Muscle layer of colon (tissue), 2 donors: ENCODE measurements at regions not wholly inside any gene's neighbourhood (a gene's known extent, or its start where the extent isn't known, plus 50 kb on each side); places are given as distances from the start of the nearest gene placed in this dataset.
"Not testable (repeated sequence)": the region's sequence is repeated elsewhere in the genome, so short reads cannot be mapped to it uniquely, and the experiment has no call there.

Experiments
- H3K27ac ChIP-seq: one replicate; pipeline ENCODE4 v1.7.0; 2013; ENCODE audit warnings: low read depth, mild to moderate bottlenecking, low read length, moderate library complexity
- H3K27me3 ChIP-seq, 2 donors: one replicate each; pipeline ENCODE4 v1.7.0; 2013; ENCODE audit warnings: low read length in 2 of 2, mild to moderate bottlenecking in 2 of 2; ENCODE audit not compliant: insufficient read depth in 2 of 2, control insufficient read depth in 1 of 2
- H3K36me3 ChIP-seq: one replicate; pipeline ENCODE4 v1.7.0; 2013; ENCODE audit warnings: mild to moderate bottlenecking, low read length; ENCODE audit not compliant: insufficient read depth
- H3K4me1 ChIP-seq: one replicate; pipeline ENCODE4 v1.7.0; 2013; ENCODE audit warnings: mild to moderate bottlenecking, low read length; ENCODE audit not compliant: insufficient read depth
- H3K4me3 ChIP-seq, 2 donors: one replicate each; pipeline ENCODE4 v1.7.0; 2013; ENCODE audit warnings: low read length in 2 of 2, low read depth in 1 of 2, mild to moderate bottlenecking in 1 of 2, moderate library complexity in 1 of 2
- H3K9ac ChIP-seq: one replicate; pipeline ENCODE4 v1.7.0; 2013; ENCODE audit warnings: low read length
- H3K9me3 ChIP-seq: one replicate; pipeline ENCODE4 v1.7.0; 2013; ENCODE audit warnings: mild to moderate bottlenecking, low read length
- donor health status: abdominal sarcoma.
- donor health status: Adenocarcinoma of cecum.

- Histone ChIP-seq H3K9me3 (no peaks in the 10 kb centered on the region), H3K27me3 (no peaks in the 10 kb centered on the region), H3K4me3 (no peak overlapping the region), H3K27ac (no peak overlapping the region), H3K36me3 (no peaks in the 10 kb centered on the region), H3K4me1 (no peaks in the 10 kb centered on the region), H3K9ac (no peak overlapping the region)
Observed at GRCh38 chr16:7866144-7866543, 533.5 kb downstream of the RBFOX1 start.

- not testable (repeated sequence) for H3K9ac ChIP-seq, H3K36me3 ChIP-seq, H3K9me3 ChIP-seq, H3K27me3 ChIP-seq, H3K4me3 ChIP-seq, H3K4me1 ChIP-seq, H3K27ac ChIP-seq
Observed at GRCh38 chr16:7865393-7865792, 532.7 kb downstream of the RBFOX1 start.

- H3K4me1 ChIP-seq, result no peaks in the 10 kb centered on the region
- no peak overlapping the region for H3K9ac ChIP-seq
- H3K27ac ChIP-seq, result no peak overlapping the region
- H3K9me3 ChIP-seq, result no peaks in the 10 kb centered on the region
- H3K27me3 ChIP-seq, result no peaks in the 10 kb centered on the region
- no peaks in the 10 kb centered on the region for H3K36me3 ChIP-seq
- no peak overlapping the region for H3K4me3 ChIP-seq
Observed at GRCh38 chr16:7861891-7862582, 529.4 kb downstream of the RBFOX1 start.

- Histone ChIP-seq H3K4me1 (no peaks in the 10 kb centered on the region), H3K27me3 (no peaks in the 10 kb centered on the region), H3K9ac (no peak overlapping the region), H3K9me3 (no peaks in the 10 kb centered on the region), H3K27ac (no peak overlapping the region), H3K4me3 (no peak overlapping the region), H3K36me3 (no peaks in the 10 kb centered on the region)
Observed at GRCh38 chr16:7853197-7853596, 520.6 kb downstream of the RBFOX1 start.

- Histone ChIP-seq H3K4me3 (no peak overlapping the region), H3K27ac (no peak overlapping the region), H3K4me1 (no peaks in the 10 kb centered on the region), H3K9ac (no peak overlapping the region), H3K27me3 (no peaks in the 10 kb centered on the region), H3K36me3 (no peaks in the 10 kb centered on the region), H3K9me3 (no peaks in the 10 kb centered on the region)
Observed at GRCh38 chr16:7849841-7850240, 517.2 kb downstream of the RBFOX1 start.

- Histone ChIP-seq H3K4me1 (no peaks in the 10 kb centered on the region), H3K4me3 (no peak overlapping the region), H3K9ac (no peak overlapping the region), H3K9me3 (no peaks in the 10 kb centered on the region), H3K36me3 (no peaks in the 10 kb centered on the region), H3K27ac (no peak overlapping the region), H3K27me3 (no peaks in the 10 kb centered on the region)
Observed at GRCh38 chr16:7843261-7843660, 510.6 kb downstream of the RBFOX1 start.

GRCh38 chr16:7839568-7839967 is 506.9 kb downstream of the RBFOX1 start:
- H3K9ac ChIP-seq, result no peak overlapping the region
- H3K36me3 ChIP-seq, result no peaks in the 10 kb centered on the region
- no peak overlapping the region for H3K27ac ChIP-seq
- H3K4me1 ChIP-seq, result no peaks in the 10 kb centered on the region
- H3K27me3 ChIP-seq, result no peaks in the 10 kb centered on the region
- H3K4me3 ChIP-seq, result no peak overlapping the region
- no peaks in the 10 kb centered on the region for H3K9me3 ChIP-seq

GRCh38 chr16:7834771-7835431 is 502.3 kb downstream of the RBFOX1 start:
- Histone ChIP-seq H3K27me3 (no peaks in the 10 kb centered on the region), H3K4me1 (no peaks in the 10 kb centered on the region), H3K9me3 (no peaks in the 10 kb centered on the region), H3K36me3 (no peaks in the 10 kb centered on the region), H3K4me3 (no peak overlapping the region), H3K27ac (no peak overlapping the region), H3K9ac (no peak overlapping the region)

GRCh38 chr16:7820816-7821215 is 488.2 kb downstream of the RBFOX1 start:
- no peak overlapping the region for H3K9ac ChIP-seq
- H3K27me3 ChIP-seq, result no peaks in the 10 kb centered on the region
- H3K27ac ChIP-seq, result no peak overlapping the region
- H3K9me3 ChIP-seq, result no peaks in the 10 kb centered on the region
- no peaks in the 10 kb centered on the region for H3K4me1 ChIP-seq
- H3K36me3 ChIP-seq, result no peaks in the 10 kb centered on the region
- H3K4me3 ChIP-seq, result no peak overlapping the region

- H3K4me3 ChIP-seq, result no peak overlapping the region
- H3K4me1 ChIP-seq, result no peaks in the 10 kb centered on the region
- no peaks in the 10 kb centered on the region for H3K27me3 ChIP-seq
- H3K27ac ChIP-seq, result no peak overlapping the region
- no peaks in the 10 kb centered on the region for H3K36me3 ChIP-seq
- no peaks in the 10 kb centered on the region for H3K9me3 ChIP-seq
- no peak overlapping the region for H3K9ac ChIP-seq
Observed at GRCh38 chr16:7805686-7806396, 473.2 kb downstream of the RBFOX1 start.

GRCh38 chr16:7804635-7805195 is 472.1 kb downstream of the RBFOX1 start:
- Histone ChIP-seq H3K4me3 (no peak overlapping the region), H3K27me3 (no peaks in the 10 kb centered on the region), H3K9me3 (no peaks in the 10 kb centered on the region), H3K9ac (no peak overlapping the region), H3K36me3 (no peaks in the 10 kb centered on the region), H3K4me1 (no peaks in the 10 kb centered on the region), H3K27ac (no peak overlapping the region)
